Stomach (tissue), 4 donors: ENCODE measurements at regions not wholly inside any gene's neighbourhood (a gene's known extent, or its start where the extent isn't known, plus 50 kb on each side); places are given as distances from the start of the nearest gene placed in this dataset.

ENCODE experiments used
- CTCF ChIP-seq, 7 experiments: fragments of 450-650 bp in 4 of 7; fragments of 200-600 bp in 3 of 7; sonication (generic) in 3 of 7; IDR thresholded peaks; one replicate each; pipeline ENCODE4 v1.5.1; 2016 to 2019; ENCODE audit warnings: antibody characterized with exemption in 7 of 7, control low read depth in 2 of 7, mild to moderate bottlenecking in 1 of 7
- POLR2A ChIP-seq, 4 donors: fragments of 450-650 bp; IDR thresholded peaks; one replicate each; pipeline ENCODE4 v1.6.1; 2016; ENCODE audit warnings: antibody characterized with exemption in 4 of 4, control low read depth in 2 of 4, mild to moderate bottlenecking in 1 of 4, moderate library complexity in 1 of 4
- POLR2AphosphoS5 ChIP-seq, 3 donors: sonication (generic); formaldehyde crosslinking; IDR thresholded peaks; one replicate each; pipeline ENCODE4 v1.6.1; 2016; ENCODE audit warnings: antibody characterized with exemption in 3 of 3

GRCh38 chr7:63045575-63045974, 953.1 kb upstream of the ZNF722 start:
- TF ChIP-seq CTCF (IDR thresholded peaks at IDR 0.05): no peak
- no peak for TF ChIP-seq POLR2AphosphoS5 (IDR thresholded peaks at IDR 0.05)
- TF ChIP-seq POLR2A (IDR thresholded peaks at IDR 0.05): no peak
